HG03135 (cell line): ENCODE measurements at regions not wholly inside any gene's neighbourhood (a gene's known extent, or its start where the extent isn't known, plus 50 kb on each side); places are given as distances from the start of the nearest gene placed in this dataset.
"Not testable (repeated sequence)": the region's sequence is repeated elsewhere in the genome, so short reads cannot be mapped to it uniquely, and the experiment has no call there.

Experiments used
- ATAC-seq: cut with Tn5 transposase; IDR thresholded peaks from one replicate; pipeline ENCODE4 v1.9.1; 2021; ENCODE audit warnings: mild to moderate bottlenecking, moderate library complexity; ENCODE audit not compliant: unreplicated experiment

- ATAC-seq, result not testable (repeated sequence)
Observed at GRCh38 chr5:108532129-108532445, 150.2 kb upstream of the FBXL17 start.

DNA sequence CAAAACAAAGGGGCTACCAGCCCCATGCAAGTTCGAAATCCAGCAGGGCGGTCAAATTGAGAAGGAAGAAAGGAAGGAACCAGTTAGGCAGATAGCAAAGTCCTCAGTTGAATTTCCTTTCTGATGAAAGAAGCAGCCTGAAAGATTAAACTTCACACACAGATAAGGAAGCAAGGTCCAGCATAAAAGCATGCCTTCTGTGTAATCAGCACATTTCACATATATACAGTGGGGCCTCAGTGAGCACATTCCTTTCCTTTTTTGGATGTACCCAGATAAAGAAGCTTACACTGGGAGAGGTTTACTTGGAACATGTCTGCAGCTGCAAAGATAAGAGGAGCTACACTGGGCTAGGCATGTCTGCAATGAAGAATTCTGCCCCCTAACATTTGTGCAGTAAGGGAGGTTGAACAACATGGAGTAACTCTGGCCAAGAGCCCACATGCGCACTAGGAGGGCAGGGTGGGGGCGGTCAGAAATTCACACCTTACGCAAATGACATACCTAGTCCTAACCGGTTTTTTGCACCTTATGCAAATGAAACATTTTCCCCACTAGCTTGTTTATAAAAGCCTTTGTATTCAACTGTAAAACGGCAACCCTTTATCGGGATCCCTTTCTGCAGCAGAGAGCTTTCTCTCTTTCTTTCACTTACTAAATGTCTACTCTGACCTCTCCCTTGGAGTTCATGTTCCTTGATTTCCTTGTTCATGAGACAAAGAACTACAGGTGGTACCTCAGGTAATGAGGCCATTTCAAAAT, 149.7 kb upstream of the FBXL17 start:
- no peak for ATAC-seq

- no peak for ATAC-seq
Observed at GRCh38 chr5:108530706-108531105, 148.8 kb upstream of the FBXL17 start.

DNA sequence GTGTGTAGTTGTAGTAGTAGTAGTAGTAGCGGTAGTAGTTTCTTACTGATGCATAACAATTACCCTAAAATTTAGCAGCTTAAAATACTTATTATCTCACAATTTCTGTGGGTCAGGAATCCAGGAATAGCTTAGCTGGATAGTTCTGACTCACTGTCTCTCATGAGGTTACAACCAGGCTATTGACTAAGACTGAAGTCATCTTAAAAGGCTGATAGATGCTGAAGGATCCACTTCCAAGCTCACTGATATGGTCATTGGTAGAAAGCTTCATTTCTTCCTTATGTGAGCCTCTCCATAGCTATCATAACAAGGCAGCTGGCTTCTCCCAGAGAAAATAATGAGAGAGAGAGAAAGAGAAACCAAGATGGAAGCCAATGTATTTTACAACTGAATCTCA, 147.5 kb upstream of the FBXL17 start:
- no peak for ATAC-seq

DNA sequence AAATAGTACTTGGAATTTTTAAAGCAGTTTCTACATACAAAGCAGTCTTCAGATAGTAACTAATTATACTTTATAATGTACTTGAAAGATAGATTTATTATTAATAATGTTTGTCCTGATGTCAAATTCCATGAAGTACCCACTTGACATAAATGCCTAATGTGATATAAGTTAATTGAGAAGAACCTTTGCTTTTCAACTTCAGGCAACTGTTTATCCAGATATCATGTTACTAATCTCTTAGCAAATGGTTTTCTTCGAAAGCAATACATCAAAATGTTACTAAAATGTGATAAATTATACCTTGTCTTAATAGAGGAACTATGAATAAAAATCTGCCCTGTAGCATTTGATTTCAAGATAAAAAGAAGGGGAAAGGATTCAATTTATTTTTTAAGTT, 146.8 kb upstream of the FBXL17 start:
- ATAC-seq, result no peak

DNA sequence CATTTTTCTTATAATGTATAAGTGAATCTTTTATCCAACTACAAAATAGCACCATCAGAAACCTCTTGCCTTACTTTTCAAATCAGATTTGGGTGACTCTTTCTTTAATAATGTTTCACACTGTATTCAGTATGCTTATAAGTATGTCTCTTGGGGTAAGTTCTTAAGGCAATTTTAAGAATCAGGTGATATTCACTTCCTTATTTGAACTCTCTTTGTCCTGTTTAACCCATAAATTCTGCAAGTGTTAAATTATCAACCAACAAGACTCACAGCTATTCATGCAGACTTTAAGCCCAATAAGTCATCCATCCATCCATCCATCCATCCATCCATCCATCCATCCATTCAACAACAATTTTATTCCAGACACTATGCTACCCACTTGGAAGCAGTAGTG, 142.7 kb upstream of the FBXL17 start:
- no peak for ATAC-seq

GRCh38 chr5:108523360-108523759, 141.5 kb upstream of the FBXL17 start:
- no peak for ATAC-seq

GRCh38 chr5:108521841-108522506, 140.1 kb upstream of the FBXL17 start:
- ATAC-seq, result peak; percentile 51

DNA sequence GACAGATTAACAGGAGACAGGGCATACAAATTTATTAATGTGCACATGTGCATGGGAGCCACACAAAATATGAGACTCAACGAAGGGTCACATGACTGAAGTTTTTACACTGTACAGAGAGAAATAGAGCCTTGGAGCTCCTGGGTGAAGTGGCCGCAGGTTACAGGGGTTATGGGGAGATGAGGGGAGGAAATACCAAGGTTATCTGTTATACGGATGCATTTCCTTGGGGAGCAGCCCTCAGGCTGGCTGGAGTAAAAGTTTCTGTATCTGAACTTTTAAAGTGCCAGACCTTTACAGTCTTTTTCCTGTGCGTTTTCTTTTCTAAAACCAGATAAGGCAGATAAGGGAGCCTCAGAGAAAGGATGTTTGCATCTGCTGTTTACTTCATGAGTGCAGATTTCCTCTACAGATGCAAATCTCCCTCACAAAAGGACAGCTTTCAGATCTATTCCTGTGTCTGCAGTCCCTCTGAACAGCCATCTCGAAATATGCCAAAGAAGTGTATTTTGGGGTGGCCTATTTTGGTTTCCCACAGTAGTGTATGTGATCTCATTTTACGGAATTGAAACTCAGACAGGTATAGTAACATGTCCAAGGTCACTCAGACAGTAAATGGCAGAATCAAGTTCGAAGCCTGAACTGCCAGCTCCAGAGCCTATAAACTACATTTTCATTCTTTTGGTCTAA, 139.3 kb upstream of the FBXL17 start:
- peak; percentile 86 for ATAC-seq

GRCh38 chr5:108516785-108517184, 134.9 kb upstream of the FBXL17 start:
- no peak for ATAC-seq

DNA sequence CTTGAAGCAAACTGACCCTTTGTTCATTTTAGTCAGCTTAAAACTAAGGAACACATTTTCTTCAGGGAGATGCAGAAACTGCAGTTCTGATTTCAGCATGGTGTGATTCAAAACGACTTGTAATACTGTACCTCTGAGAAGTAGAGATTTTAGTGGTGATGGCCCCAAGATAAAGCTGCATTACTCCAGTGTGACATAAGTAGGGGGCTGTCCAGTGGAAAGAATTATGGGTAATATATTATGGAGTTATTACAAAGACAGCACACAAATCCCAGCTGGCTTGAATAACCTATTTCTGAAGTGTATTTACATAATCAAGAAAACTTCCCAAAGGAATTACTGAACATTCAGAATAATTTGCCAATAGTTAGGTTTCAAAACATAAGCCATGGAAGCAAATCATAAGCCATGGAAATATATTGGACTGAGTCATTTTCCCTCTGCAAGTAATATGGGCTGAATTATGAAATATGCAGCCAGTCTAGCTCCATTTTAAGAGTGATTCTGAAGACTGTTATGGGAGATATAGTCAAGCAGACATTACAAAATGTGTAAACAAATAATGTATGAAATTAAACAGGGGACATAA, 133.7 kb upstream of the FBXL17 start:
- no peak for ATAC-seq

GRCh38 chr5:108508979-108509378, 127.1 kb upstream of the FBXL17 start:
- ATAC-seq, result no peak

- ATAC-seq, result no peak
Observed at GRCh38 chr5:108507631-108508030, 125.7 kb upstream of the FBXL17 start.

- ATAC-seq, result no peak
Observed at GRCh38 chr5:108505608-108506007, 123.7 kb upstream of the FBXL17 start.

DNA sequence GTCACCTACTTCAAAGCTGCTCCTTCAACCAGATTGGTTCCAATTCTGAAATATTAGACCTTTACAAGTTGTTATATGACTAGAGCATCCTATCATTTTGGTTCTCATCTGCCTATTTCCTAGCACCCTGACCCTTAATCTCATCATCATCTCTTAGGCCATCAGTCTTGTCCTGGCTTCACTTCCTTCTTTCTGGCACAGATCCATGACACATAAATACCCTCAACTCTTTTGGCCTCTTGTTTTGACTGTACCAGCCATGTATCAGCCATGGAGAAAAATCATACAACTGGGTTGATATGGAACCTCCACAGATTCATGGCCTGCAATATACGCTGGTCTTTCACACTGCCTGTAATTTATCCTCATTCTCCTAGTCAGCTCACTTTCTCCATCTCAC, 123.1 kb upstream of the FBXL17 start:
- ATAC-seq, result no peak

DNA sequence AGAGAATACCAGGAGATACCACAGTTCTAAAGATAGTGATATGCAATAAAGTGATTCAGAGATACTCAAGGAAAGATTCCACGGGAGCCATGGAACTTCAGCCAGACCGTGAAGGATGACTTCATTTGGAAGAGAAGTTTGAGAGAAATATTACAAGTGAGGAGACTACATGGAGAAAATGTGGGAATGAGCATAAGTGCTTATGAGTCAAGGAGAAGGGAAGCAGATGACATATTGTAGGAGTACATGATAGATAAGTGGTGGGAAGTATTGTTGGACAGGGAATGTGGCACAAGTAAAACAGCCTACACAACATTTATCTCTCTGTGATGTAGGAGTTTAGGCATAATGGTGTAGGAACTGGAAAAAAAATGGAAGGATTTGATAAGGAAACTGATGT, 122.1 kb upstream of the FBXL17 start:
- no peak for ATAC-seq

- not testable (repeated sequence) for ATAC-seq
Observed at GRCh38 chr5:108495615-108496014, 113.7 kb upstream of the FBXL17 start.

DNA sequence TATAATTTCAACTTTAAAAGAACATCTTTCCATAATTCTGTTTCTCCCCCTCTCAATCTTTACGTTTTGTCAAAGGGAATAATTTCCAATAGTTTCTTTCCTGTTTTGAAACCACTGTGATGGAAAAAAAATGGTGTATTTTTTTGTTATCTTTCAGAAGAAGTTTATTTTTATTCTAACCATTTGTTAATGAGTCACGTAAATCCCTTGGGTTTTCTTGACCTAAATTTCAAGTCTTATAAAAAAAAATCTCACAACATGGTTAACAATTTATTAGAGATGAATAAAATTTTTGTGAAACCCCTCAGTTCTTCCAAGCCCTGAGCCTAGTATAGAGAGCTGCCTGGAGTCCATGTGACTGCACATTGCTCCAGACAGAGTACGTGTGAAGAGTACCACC, 106.1 kb upstream of the FBXL17 start:
- no peak for ATAC-seq

- no peak for ATAC-seq
Observed at GRCh38 chr5:108484035-108484434, 102.1 kb upstream of the FBXL17 start.

DNA sequence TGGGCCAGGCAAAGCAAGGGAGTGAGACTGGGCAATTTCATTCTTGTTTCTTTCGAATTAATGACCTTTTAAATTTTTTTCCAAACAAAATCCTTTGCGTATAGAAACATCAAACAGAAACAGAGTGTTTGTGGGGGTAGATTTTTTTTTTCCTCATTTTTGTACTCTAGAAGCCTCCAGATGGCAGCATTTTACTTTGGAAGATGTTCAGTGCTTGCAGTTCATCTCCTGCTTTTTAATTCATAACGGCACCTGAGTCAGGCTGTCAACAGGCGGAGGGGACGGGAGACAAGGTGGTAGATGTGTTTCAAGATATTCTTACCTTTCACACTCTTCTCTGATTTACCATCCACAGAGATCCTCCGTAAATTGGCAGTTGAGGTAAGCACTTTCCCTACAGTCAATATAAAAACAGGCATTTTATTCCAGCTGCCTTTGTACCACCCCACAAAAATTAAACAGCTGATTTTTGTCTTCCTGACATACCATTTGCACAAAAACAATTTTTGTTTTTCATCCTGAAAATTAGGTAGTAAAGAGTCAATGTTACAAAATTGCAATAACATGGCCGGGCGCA, 99.5 kb upstream of the FBXL17 start:
- no peak for ATAC-seq

DNA sequence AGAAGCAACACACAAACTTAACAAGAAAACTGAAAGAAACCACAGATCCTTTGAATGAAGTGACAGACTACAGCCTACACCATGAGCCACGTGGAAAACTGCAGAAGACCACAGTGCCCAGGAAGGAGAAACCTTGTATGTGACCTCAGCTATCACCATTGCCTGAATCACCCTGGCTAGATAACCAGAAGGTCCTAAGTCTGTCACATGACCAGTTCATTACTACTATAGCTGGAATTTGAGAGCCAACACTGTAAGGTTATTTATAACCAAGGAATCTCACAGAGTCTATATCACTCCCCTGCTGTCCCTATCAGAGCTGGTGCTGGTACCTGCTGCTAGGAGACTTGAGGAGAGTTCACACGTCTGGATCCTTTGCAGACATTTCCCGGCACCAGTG, 90.3 kb upstream of the FBXL17 start:
- no peak for ATAC-seq
